SIG-M5 treated with dmso at 0.1 percent for 504 hours (cell line): ENCODE measurements at regions not wholly inside any gene's neighbourhood (a gene's known extent, or its start where the extent isn't known, plus 50 kb on each side); places are given as distances from the start of the nearest gene placed in this dataset.
A peak's percentile ranks its signal among the peaks of the same experiment; 100 is the strongest.

Source experiments
- DNase-seq: peaks from one replicate; lab custom pipeline; 2025; ENCODE audit not compliant: unreplicated experiment; lab: John Stamatoyannopoulos, UW

GRCh38 chr21:28256420-28256831 is 736.3 kb downstream of the LTN1 start:
- DNase-seq = no peak

- no peak for DNase-seq
Measured at GRCh38 chr21:28253961-28254360, 738.7 kb downstream of the LTN1 start.

DNA sequence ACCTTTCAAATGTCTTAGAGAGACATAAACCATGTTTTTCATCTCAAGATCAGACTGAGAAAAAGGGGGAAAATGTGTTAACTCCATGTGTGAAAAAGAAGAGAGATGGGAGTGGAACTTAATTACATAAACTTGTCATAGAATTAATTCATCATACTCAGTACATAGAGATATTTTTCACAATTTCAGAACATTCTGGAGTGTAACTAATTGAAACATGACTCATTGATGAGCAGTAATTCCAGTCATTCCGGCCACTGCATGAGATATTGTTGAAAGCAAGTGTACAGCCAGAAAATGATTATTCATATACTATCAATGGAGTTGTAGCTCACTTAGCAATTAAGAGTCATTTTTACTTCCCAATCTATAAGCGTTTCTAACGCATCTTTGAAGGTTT is 739.3 kb downstream of the LTN1 start:
- no peak for DNase-seq

GRCh38 chr21:28252928-28253327 is 739.7 kb downstream of the LTN1 start:
- DNase-seq = no peak

GRCh38 chr21:28250946-28251345 is 741.7 kb downstream of the LTN1 start:
- DNase-seq = no peak

DNA sequence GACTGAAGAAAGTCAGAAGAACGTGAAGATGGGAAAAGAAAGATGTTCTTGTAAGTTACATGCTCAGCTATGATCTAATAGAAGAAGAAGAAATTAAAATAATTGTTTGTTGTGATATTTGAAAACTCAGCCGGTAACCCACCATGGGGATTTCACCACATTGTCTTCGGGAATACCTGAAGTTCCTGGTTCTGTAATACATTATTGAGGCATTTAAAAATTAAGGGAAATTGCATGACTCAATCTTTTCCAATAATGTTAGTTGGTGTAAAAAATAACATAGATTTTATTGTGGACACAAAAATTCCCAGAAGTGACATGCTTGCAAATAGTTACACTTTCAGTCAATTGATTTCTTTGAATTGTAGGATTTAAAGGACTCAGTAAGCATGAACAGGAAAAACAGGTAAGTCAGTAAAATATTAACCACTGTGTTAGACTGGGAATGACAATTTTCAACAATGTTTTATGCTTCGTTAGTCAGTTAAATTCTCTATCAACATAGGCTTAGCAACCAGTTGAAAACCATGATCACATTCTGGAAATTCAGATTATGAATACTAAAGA is 745.1 kb downstream of the LTN1 start:
- DNase-seq = no peak

DNA sequence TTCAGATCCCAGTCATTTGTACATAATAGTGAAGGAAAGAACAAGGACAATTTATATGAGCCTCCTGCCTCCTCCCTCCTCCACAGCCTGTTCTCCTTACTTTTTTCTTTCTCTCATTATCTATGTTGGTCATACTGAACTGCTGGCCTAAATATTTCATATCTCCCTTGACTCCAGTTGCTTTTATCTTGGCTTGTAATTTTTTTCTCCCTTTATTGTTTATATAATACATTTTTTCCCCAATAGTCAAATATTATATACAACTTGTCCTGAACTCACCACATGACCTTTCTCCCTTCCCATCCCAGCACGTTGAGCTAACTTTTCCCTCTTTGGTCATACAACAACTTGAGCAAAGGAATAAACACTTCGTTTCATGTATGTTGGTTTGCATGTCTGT is 752.1 kb downstream of the LTN1 start:
- no peak for DNase-seq

- no peak for DNase-seq
Measured at GRCh38 chr21:28239340-28239739, 753.3 kb downstream of the LTN1 start.

DNA sequence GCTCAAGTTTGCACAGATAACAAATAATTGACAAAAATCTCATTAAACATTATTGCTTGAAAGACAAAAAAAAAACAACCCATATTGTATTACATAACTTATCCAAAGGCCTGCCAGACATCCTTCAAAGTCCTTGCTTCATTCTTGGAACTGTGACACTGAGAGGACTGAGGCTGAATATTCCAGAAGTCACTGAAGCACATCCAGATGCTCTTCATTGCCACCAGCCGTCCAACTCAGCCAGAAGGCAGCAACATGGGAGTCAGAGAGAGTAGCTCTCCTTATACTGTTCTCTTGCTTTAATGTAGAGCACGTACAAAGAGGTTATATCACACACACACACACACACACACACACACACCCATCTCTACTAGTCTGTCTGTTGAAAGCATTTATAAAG is 755.0 kb downstream of the LTN1 start:
- no peak for DNase-seq

- peak; percentile 77 for DNase-seq
Measured at GRCh38 chr21:28235169-28235895, 757.3 kb downstream of the LTN1 start.

- no peak for DNase-seq
Measured at GRCh38 chr21:28234326-28234725, 758.4 kb downstream of the LTN1 start.

- DNase-seq = no peak
Measured at GRCh38 chr21:28233536-28234220, 759.0 kb downstream of the LTN1 start.

DNA sequence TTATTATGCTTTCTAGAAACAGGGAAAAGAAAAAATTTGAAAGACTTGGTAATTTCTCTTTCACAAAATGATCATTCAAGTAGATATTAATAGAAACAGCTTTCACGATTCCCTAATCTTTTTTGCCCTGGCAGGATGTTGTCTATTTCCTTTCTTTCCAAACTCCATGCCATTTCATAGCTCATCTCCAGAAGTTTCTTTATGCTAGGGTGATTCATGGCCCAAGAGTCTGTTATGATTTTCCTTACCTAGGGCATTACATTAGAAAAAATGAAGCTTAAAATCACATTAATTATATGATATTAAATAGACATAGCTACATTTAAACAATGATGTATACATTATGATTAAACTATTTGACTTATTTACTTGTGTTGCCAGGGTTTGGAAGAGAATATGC is 762.1 kb downstream of the LTN1 start:
- DNase-seq = no peak

- no peak for DNase-seq
Measured at GRCh38 chr21:28229814-28230213, 762.9 kb downstream of the LTN1 start.

- DNase-seq = no peak
Measured at GRCh38 chr21:28228636-28228995, 764.1 kb downstream of the LTN1 start.

DNA sequence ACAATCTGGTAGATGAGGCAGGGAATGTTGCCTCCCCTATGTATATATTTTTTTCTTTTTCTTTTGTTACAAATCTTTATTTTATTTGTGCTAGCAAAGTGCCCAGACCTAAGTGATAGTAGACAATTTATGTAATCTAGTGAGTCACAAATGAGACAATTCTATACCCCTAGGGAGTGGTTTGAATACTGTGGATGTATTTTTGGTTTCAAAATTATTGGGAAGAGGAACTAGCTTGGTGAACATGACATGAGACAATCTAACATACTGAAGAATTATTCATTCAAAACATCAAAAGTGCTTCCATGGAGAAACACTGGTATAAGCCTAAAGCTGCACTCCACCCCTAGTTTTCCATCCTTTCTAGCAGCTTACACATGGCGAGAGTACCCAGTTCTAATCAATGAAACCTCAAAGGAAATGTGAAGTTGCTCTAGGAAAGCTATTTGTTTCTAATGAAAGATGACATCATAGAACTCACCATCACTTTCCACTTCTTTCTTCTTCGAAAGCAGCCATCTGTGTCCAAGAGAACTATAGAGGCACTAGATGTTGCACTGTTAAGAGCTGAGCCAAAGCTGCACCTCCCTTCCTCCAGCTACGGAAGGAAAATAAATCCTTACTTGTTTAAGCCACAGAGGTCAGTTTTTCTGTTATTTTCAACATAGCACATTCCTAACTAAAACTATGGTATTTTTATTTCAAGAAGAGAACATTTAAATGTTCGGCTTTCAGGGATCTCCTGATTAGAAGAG is 764.6 kb downstream of the LTN1 start:
- DNase-seq = peak; percentile 52

- no peak for DNase-seq
Measured at GRCh38 chr21:28226563-28226962, 766.1 kb downstream of the LTN1 start.

DNA sequence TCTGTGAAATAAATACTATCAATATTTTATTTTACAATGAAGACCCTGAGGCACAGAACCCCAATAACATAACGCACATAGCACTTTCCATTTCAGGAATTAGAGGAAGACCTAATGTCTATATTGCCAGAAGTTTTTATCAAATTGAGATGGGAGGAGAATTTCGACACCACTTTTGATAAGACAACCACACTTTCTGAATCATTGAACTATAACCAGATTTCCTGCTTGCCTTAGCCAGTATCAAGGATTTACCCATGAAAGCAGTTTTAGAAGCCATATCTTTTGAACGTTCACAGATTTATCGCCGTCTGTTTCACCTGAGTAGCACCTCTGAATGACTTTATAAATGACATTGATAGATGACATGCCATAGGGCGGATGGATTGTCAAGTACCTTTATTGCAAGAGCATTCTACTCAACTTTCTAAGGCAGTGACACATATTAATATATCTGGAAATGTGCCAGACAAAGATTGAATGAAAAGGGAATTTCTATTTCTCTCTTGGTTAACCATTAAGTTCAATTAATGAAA is 768.4 kb downstream of the LTN1 start:
- no peak for DNase-seq

GRCh38 chr21:28221984-28222383 is 770.7 kb downstream of the LTN1 start:
- no peak for DNase-seq

- no peak for DNase-seq
Measured at GRCh38 chr21:28220680-28221079, 772.0 kb downstream of the LTN1 start.

DNA sequence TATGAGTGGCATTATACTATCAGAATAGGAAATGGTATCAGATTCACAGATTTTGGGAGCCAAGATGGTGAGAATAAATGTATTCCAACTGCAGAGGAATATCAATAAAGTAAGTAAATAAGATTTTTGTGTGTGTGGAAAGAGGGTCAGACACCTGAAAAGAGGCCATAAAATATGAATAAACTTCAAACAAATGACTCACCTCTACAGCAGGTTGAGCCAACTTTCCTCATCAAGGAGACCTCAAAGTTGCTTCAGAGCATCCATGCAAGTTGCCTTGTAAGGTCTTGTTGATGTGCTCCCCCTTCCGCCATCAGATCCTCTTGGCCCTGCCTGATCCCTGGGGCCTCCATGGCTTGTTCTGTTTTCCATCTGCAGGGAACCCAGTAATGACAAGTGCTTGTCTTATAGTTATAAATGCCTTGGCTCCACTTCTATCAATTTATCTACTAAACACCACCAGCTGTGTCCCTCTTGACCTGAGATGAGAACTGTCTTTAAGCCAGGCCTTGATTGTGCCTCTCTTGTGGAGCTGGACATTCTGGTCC is 775.6 kb downstream of the LTN1 start:
- no peak for DNase-seq
